Kidney (tissue), 13 donors: ENCODE measurements at regions not wholly inside any gene's neighbourhood (a gene's known extent, or its start where the extent isn't known, plus 50 kb on each side); places are given as distances from the start of the nearest gene placed in this dataset.

Experiments
- DNase-seq, 5 donors: peaks; one replicate each; pipeline ENCODE4 v3.0.0-alpha.2; 2013 to 2020
- FAIRE-seq: peaks from 2 replicates; lab custom pipeline; 2012; peaks lifted over from hg19 to GRCh38; lab: Jason Lieb, UNC
- H3K27ac ChIP-seq, 2 donors: one replicate each; pipeline ENCODE4 v1.7.0; 2013; ENCODE audit warnings: low read depth in 2 of 2, low read length in 2 of 2, inconsistent platforms in 1 of 2
- H3K27me3 ChIP-seq: one replicate; pipeline ENCODE4 v1.7.1; 2013; ENCODE audit warnings: low read length, inconsistent platforms; ENCODE audit not compliant: control insufficient read depth, insufficient read depth
- H3K36me3 ChIP-seq, 3 donors: one replicate each; pipeline versions ENCODE4 v1.7.0 to v1.7.1; 2013; ENCODE audit warnings: low read length in 3 of 3, control low read depth in 1 of 3, inconsistent platforms in 1 of 3; ENCODE audit not compliant: insufficient read depth in 3 of 3, control insufficient read depth in 2 of 3
- H3K4me1 ChIP-seq, 3 donors: one replicate each; pipeline versions ENCODE4 v1.7.0 to v1.7.1; 2013; ENCODE audit warnings: low read length in 3 of 3, inconsistent platforms in 1 of 3, low read depth in 1 of 3; ENCODE audit not compliant: control insufficient read depth in 2 of 3, insufficient read depth in 2 of 3
- H3K4me3 ChIP-seq, 3 donors: one replicate each; pipeline versions ENCODE4 v1.7.0 to v1.8.1; 2013; ENCODE audit warnings: low read length in 3 of 3, control low read depth in 1 of 3, inconsistent platforms in 1 of 3
- H3K9ac ChIP-seq, 3 donors: one replicate each; pipeline versions ENCODE4 v1.7.0 to v1.7.1; 2013; ENCODE audit warnings: low read length in 3 of 3, control low read depth in 1 of 3, inconsistent platforms in 1 of 3
- H3K9me3 ChIP-seq, 3 donors: one replicate each; pipeline versions ENCODE4 v1.7.0 to v1.7.1; 2013; ENCODE audit warnings: low read length in 3 of 3, control low read depth in 1 of 3, inconsistent platforms in 1 of 3; ENCODE audit not compliant: control insufficient read depth in 2 of 3, insufficient read depth in 1 of 3
- CTCF ChIP-seq: IDR thresholded peaks from 3 replicates; pipeline ENCODE4 v1.5.1; 2012; ENCODE audit warnings: mild to moderate bottlenecking, moderate library complexity, borderline replicate concordance; ENCODE audit not compliant: insufficient read depth; ENCODE audit errors: extremely low read depth
- intact Hi-C: fragments of 100-400 bp; cut with DNase I; formaldehyde crosslinking; loops from one replicate; pipeline ENCODE4 v1.11.1; 2022
- donor health status: control.
- donor health status: control.
- donor health status: control.
- donor health status: control.
- donor health status: control.
- donor health status: DM: yes; HTN: yes; CAD: no.
- donor health status: Normal renal cell carcinoma (clear cell type).

- Histone ChIP-seq H3K9ac (no peak overlapping the region), H3K36me3 (no peaks in the 10 kb centered on the region), H3K4me3 (no peak overlapping the region), H3K4me1 (no peaks in the 10 kb centered on the region), H3K9me3 (no peaks in the 10 kb centered on the region), H3K27me3 (no peaks in the 10 kb centered on the region), H3K27ac (no peak overlapping the region)
- FAIRE-seq (no peak), DNase-seq (no peak)
- intact Hi-C loops = no loop called here
- TF ChIP-seq CTCF = no peak
These were observed 645.0 kb downstream of the EFNB2 start for GRCh38 chr13:105890509-105890908.

- no peak overlapping the region for H3K9ac ChIP-seq
- intact Hi-C loops = no loop called here
- H3K9me3 ChIP-seq = no peaks in the 10 kb centered on the region
- FAIRE-seq = no peak
- no peaks in the 10 kb centered on the region for H3K36me3 ChIP-seq
- no peak for TF ChIP-seq CTCF
- no peaks in the 10 kb centered on the region for H3K27me3 ChIP-seq
- peak in 1 of 5 donors; percentile 7 for DNase-seq
- H3K27ac ChIP-seq = no peak overlapping the region
- no peak overlapping the region for H3K4me3 ChIP-seq
- no peaks in the 10 kb centered on the region for H3K4me1 ChIP-seq
These were observed 657.3 kb downstream of the EFNB2 start for GRCh38 chr13:105878119-105878700.

DNA sequence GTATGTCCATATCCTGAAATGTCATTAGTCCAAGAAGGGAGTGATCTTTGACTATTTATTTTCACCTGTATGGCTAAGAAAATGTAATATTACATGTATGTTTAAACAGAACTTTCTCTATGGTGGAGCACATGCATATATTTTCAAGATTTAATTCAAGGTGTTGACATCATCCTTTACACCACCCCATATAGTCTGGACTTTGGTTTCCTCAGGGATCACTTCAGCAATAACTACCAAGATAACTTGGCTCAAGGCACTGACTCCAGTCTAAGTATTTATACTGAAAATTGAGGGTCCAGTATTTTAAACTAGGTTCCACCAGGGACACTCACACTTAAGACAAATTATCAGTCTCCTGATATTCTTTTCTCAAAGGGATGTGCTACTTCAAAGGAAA, 660.6 kb downstream of the EFNB2 start:
- intact Hi-C loops = no loop called here
- H3K9ac ChIP-seq = no peak overlapping the region
- DNase-seq (no peak), FAIRE-seq (no peak)
- no peaks in the 10 kb centered on the region for H3K4me1 ChIP-seq
- no peak for TF ChIP-seq CTCF
- H3K27me3 ChIP-seq = no peaks in the 10 kb centered on the region
- H3K9me3 ChIP-seq = no peaks in the 10 kb centered on the region
- H3K4me3 ChIP-seq = no peak overlapping the region
- no peaks in the 10 kb centered on the region for H3K36me3 ChIP-seq
- no peak overlapping the region for H3K27ac ChIP-seq

- TF ChIP-seq CTCF = no peak
- Histone ChIP-seq H3K9ac (no peak overlapping the region), H3K27ac (no peak overlapping the region), H3K4me1 (no peaks in the 10 kb centered on the region), H3K27me3 (no peaks in the 10 kb centered on the region), H3K36me3 (no peaks in the 10 kb centered on the region), H3K4me3 (no peak overlapping the region), H3K9me3 (no peaks in the 10 kb centered on the region)
- intact Hi-C loops = no loop called here
- DNase-seq (no peak), FAIRE-seq (no peak)
These were observed 663.7 kb downstream of the EFNB2 start for GRCh38 chr13:105871768-105872167.
